VCaP (cell line): ENCODE measurements at regions not wholly inside any gene's neighbourhood (a gene's known extent, or its start where the extent isn't known, plus 50 kb on each side); places are given as distances from the start of the nearest gene placed in this dataset.

Experiments
- H3K27ac ChIP-seq: fragments of 450-650 bp; 2 replicates; pipeline ENCODE4 v1.5.1; 2017
- TF ChIP-seq, protein P1 (sequence below): fragments of 450-650 bp; conservative IDR thresholded peaks from 2 replicates; pipeline ENCODE4 v1.5.1; 2017; ENCODE audit warnings: mild to moderate bottlenecking, moderate library complexity

DNA sequence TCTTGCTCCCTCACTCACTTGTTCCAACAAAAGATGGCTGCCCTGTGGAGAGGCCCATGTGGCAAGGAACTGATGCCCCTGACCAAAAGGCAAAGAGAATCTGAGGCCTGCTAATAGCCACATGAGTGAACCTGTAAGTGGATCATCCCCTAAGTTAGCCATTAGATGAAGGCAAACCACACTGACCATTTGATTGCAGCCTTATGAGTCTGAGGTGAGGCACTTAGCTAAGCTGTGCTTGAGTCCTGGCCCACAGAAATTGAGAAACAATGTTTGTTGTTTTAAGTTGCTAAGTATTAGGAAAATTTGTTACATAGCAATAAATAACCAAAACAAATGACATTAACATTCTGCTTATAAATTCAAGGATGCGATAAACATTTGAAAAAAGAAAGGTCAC lies 100.1 kb upstream of the BET1 start:
- TF ChIP-seq, protein P1, sequence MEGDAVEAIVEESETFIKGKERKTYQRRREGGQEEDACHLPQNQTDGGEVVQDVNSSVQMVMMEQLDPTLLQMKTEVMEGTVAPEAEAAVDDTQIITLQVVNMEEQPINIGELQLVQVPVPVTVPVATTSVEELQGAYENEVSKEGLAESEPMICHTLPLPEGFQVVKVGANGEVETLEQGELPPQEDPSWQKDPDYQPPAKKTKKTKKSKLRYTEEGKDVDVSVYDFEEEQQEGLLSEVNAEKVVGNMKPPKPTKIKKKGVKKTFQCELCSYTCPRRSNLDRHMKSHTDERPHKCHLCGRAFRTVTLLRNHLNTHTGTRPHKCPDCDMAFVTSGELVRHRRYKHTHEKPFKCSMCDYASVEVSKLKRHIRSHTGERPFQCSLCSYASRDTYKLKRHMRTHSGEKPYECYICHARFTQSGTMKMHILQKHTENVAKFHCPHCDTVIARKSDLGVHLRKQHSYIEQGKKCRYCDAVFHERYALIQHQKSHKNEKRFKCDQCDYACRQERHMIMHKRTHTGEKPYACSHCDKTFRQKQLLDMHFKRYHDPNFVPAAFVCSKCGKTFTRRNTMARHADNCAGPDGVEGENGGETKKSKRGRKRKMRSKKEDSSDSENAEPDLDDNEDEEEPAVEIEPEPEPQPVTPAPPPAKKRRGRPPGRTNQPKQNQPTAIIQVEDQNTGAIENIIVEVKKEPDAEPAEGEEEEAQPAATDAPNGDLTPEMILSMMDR, result no peak
- no peak overlapping the region for H3K27ac ChIP-seq

DNA sequence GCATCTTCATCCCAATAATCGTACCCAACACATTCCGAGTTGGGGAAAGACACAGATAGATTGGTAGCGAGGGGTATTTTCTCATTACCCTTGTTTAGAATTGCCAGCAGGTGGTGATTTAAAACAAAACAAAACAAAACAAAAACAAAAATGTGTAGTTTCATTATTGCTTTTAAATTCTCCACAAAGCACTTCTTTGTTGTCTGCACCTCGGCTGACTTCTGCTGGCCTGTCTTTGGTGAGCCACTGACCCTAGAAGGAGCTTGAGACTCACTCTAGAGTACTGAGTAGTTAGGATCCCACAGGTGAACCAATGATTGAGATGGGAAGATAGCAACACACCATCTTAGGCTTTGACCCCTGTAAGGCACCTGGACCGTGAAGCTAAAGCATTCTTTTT lies 105.4 kb upstream of the BET1 start:
- H3K27ac ChIP-seq, result no peak overlapping the region
- TF ChIP-seq, protein P1, result no peak

DNA sequence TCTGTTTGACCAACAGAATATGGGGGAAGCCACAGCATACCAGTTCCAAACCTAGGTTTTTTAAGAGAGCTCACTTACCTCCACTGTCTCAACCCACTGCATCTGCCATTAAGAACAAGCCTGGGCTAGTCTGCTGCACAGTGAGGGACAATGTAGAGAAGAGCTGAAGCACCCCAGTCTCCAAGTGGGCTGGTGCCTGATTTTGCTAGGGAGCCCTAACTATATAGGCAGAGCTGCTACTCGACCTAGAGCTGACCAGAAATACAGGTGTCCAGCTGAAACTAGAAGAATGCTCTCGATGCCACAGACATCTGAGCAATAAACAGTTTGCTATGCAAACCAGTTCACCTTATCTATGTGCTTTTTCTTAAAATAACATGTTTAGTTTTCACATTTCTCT lies 106.9 kb upstream of the BET1 start:
- TF ChIP-seq, protein P1, result no peak
- no peak overlapping the region for H3K27ac ChIP-seq

DNA sequence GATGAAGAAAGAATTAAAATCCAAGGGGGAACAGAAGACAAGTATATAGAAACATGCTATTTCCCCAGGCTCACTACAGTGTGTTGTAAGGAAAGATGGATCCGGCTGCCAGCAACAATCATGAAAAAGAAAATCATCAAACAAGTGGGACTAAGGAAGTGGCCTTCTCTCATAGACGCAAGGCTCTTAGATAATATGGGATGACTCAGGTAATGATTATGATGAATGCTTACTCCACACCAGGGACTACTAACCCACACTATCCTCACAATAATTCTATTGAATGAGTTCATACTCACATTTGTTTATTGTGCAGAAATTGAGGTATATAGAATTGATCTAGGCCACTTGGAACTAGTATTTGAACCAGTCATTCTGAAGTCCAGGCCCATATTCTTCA lies 111.2 kb upstream of the BET1 start:
- TF ChIP-seq, protein P1, result no peak
- no peak overlapping the region for H3K27ac ChIP-seq

DNA sequence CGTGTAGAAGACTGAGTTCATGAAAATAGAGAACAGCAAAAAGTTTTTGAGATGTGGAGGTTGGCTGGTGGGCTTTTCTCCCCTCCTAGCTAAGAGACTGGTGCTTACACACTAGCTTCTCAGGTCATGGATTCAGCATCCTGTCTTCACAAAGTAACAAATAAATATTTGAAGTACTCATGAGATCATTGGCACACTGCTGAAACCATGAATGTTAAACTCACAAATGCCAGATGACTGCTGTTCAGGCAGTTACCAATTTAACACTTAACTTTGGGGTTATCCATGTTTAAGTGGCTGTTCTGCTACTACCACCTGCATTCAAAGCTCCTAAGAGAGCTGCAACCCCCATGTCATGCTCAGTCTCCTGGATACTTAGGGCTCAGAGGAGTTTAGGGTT lies 119.0 kb upstream of the BET1 start:
- TF ChIP-seq, protein P1, result no peak
- no peak overlapping the region for H3K27ac ChIP-seq

DNA sequence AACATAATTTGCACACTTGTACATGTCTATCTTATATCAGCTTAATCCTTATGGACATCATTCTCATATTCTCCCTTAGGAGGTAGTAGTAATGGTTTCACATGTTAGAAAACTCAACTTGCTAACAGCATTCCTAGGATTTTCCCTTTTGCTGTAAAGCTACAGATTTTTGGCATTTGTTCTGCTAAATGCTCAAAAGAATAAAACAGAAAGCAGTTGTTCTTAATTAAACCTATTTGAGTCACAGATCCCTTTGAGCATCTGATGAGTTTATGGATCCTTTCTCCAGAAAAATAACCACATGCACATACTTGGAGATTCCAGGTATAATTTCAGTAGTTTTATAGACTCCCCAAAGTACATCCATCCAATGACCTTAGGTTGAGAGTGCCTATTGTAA lies 122.9 kb upstream of the BET1 start:
- no peak overlapping the region for H3K27ac ChIP-seq
- TF ChIP-seq, protein P1, result no peak

DNA sequence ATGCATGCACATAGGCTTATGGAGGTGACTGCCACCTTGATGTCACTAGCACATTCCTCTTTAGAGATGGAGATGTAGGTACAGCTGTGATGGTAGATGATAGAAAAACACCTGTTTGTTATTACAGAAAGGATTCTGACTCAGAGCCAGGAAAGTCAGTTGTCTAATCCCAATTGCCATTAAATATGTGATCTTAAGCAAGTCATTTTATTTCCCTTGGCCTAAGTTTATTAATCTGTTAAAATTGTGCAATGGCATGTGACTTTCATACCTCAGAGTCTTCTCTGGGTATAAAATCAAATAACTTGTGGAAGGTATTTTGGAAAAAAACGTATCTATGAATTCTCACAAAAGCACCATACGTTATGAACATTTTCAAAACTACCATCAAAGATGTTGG lies 123.9 kb upstream of the BET1 start:
- no peak overlapping the region for H3K27ac ChIP-seq

More for the DNA sequence above, 123.9 kb upstream of the BET1 start:
- TF ChIP-seq, protein P1, result no peak
